HG02759 (cell line): ENCODE measurements at regions not wholly inside any gene's neighbourhood (a gene's known extent, or its start where the extent isn't known, plus 50 kb on each side); places are given as distances from the start of the nearest gene placed in this dataset.

Source experiments
- ATAC-seq: cut with Tn5 transposase; IDR thresholded peaks from one replicate; pipeline ENCODE4 v1.9.1; 2021; ENCODE audit warnings: mild to moderate bottlenecking, moderate library complexity; ENCODE audit not compliant: unreplicated experiment

DNA sequence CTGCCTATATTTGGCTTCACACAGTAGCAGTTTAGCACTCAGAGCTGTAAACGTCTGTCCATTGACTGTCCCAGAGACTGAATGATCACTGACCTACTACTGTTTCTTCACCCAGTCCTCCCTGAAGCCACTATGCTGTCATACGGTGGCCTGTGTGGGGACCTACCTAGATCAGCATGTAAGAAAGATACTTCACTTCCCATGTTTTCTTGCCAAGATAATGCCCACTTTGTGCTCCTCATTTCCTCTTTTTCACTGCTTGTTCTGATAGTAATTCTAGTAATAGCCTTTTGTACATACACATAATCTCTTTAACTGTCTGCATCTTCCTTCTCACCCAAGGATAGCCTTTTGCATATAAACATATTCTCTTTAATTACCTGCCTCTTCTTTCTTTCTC is 109.9 kb upstream of the TIAM2 start:
- ATAC-seq: no peak

DNA sequence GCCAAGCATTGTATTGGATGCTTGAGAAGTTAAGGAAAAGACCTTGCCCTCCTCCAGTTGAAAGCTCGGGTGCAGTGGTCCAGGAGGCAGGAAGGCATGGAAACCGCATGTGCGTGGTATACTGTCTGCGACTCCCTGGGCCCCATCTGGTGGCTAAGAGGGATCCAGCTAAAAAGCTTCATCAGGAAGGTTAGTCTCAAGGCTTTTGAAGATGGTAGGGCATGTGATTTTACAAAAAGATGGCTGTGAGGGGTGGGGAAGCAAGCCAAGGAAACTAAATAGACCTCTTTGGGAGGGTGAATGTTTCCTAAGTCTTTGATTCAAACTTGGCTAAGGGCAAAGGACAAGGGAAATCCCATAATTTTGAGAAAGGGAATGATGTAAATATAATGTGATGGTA is 109.1 kb upstream of the TIAM2 start:
- ATAC-seq: no peak

DNA sequence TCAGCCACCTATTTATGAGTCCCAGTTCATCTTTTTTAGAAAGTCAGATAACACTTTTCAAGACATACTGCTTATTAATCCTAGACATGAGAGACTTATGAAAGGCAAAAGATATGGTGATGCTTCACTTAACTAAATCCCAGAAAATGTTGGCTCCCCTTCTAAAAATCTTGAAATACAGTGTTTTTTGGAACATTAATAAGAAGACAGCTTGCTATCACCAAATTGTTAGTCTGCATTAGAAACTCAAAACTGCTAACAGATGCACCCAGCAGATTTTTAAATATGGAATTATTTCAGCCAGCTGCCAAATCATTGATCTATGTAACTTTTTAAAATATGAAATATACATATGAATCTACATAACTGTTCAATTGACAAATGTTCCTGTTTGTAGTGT is 108.6 kb upstream of the TIAM2 start:
- no peak for ATAC-seq

DNA sequence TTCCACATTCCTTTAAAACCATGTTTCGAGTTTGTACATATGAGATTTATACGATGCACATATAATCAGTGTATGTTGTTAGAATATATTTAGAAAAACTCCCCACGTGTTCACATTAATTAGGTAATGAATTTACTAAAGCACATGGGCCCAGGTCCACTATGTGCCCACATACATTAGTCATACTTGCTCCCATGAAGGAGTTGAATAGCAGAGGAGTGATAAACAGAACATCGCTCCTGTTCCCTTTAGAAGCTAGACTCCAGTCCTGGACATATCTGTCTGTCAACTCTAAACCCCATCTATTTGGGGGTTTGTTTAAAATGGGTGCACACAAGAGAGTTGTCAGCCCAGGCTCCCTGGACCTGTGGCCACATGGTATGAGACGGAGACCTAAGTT is 108.1 kb upstream of the TIAM2 start:
- ATAC-seq: no peak

DNA sequence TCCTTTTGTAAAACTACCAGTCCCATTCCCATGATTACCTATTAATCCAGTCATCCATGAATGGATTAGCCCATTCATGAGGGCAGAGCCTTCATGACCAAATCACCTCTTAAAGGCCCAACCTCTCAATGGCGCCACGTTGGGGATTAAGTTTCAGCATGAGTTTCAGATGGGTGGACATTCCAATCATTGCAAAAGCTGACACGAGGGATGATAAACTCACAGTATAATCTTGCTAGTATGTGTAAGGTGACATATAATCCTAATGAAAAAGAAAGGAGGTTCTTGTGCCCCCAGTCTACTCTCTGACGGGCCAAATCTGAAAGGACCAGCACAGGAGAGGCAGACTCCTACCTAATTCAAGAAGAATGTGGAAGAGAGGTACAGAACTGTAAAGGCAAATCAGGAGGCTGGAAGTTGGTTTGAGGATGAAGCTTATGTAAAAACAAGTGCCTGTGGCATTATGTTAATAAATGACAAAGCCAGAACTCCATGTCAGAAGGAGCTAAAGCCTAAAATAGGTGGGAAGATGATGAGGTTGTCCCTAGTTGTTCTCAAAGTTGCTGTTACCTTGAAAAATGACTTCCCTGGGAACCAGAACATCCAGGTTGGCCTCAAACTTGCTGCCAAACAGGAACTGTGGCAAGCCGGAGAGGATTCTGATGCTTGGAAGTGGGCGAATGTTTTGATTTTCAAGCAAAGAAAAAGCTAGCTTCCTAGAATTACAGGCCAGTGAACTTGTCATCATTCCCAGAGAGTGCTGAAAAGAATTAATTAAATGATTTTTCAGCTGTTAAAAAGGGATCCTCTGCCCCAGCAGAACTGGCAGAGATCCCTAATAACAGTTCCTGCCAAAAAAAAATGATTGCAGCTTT is 106.5 kb upstream of the TIAM2 start:
- no peak for ATAC-seq

DNA sequence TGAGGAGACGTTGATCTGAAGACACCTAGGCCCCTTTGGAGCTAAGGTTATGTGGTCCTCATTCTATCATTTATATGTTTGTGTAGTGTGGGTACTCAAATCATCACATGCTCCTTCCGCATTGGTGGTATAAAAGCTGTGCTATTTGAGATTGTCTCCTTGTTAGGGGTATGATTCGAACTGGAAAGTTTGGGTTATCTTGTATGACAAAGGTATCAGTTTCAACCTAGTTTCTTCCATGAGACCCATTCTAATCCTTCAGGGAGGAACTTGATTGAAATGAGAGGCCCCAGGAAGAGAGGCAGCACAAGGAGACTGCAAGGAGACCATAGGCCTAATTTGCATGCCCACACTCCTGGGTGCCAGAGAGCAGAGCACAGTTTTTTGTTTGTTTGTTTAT is 104.2 kb upstream of the TIAM2 start:
- no peak for ATAC-seq

DNA sequence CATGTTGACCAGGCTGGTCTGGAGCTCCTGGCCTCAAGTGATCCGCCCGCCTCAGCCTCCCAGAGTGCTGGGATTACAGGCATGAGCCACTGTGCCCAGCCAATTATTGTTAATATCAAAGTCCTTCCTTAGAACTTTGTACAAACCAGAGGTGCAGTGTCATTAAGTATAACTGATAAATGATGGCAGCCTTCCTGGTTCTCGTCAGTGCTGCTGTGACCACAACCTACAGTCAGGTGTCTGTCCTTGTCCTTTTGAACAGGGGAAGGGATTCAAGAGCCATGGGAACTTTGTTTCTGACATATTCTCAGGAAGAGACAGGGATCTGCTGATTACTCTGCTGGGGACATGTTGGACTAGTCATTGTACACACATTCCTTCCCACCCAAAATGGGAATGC is 103.2 kb upstream of the TIAM2 start:
- ATAC-seq: no peak

DNA sequence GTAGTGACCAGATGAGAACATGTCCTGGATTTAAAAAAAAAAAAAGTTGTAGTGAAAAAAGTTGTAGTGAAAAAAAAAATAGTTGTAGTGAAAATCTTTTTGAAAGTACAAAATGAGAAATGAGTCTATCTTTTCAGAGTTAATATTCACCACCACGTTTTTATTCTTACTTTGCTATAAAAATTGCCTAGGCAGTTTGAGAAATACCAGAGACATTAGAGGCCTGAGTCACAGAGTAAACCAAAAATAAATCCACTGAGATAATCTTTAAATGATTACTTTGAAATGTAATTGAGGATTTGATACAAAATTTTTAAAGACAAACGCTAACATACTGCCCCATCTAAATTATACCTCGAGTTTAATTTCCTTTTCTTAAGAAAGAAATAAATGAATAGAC is 101.2 kb upstream of the TIAM2 start:
- no peak for ATAC-seq

DNA sequence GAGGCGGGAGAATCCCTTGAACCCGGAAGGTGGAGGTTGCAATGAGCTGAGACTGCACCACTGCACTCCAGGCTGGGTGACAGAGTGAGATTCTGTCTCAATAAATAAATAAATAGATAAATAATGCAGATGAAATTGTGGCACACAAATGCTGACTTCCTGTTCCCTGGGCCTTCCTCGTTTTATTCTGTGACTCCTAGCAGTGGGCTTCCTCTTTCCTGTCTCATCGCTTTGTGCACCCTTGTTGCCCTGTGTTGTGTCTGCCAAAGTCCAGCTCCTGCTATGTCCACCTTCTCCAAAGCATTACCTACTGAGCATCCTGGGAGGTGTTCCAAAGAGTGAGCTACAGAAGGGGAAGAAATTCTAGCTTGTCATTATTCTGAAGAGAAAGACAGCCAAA is 100.2 kb upstream of the TIAM2 start:
- no peak for ATAC-seq

DNA sequence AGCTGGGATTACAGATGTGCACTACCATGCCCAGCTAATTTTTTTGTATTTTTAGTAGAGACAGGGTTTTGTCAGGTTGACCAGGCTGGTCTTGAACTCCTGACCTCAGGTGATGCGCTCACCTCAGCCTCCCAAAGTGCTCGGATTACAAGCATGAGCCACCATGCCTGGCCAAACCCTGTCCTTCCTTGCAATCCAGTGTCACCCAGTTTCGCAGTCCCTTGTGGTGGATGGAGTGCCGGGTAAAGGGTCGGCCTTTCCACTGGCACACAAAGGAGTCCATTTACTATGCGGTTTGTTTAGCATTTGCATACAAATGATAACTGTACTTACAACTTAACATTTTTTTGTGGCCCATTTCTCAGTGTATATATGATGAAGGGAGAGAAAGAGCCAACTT is 99.3 kb upstream of the TIAM2 start:
- no peak for ATAC-seq

DNA sequence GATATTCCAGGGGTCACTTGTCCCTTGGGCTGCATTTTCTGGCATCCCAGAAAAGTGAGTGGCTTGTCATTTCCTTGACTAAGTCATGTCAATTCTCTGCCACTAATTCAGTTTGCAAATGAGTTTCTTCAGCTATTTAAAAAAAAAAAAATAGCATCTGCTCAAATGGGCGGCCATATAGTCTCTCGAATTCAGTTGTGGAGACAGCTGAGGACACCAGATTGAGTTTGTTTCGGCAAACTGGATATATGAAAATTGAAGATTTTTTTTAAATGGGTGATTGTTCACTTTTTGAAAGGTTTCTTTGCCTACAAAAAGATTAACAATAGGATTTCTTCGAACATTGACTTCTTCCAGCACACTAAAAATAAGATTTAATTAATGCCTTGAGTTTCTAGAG is 96.3 kb upstream of the TIAM2 start:
- no peak for ATAC-seq

DNA sequence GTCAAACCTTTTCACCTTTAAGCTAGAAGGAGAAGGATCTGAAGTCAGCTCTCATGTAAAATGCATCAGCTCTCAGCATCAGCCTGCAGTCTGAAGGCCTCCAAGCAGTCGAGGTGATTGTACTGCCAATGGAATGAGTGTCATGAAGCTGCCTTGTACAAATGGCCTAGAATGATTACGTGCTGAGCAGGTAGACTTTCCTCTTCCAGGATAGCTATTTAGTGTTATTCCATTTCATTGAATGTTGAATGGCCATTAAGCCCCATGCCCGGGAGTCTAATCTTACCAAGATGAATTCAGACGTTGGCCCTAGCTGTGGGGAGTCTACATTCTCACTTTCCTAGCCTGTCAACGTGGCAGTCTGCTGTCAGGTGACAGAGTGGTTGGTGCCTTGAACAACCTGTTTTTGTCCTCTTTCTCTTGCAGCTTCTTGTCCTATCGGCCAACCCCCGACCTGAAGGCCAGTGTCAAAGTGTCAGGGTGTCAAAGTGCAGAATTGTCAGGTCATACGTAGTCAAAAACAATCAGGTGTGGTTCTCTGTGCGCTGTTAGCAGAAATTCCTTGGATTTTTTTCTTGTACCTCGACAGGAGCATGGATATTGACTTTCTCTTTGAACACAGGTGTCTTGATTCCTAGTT is 95.2 kb upstream of the TIAM2 start:
- ATAC-seq: no peak

DNA sequence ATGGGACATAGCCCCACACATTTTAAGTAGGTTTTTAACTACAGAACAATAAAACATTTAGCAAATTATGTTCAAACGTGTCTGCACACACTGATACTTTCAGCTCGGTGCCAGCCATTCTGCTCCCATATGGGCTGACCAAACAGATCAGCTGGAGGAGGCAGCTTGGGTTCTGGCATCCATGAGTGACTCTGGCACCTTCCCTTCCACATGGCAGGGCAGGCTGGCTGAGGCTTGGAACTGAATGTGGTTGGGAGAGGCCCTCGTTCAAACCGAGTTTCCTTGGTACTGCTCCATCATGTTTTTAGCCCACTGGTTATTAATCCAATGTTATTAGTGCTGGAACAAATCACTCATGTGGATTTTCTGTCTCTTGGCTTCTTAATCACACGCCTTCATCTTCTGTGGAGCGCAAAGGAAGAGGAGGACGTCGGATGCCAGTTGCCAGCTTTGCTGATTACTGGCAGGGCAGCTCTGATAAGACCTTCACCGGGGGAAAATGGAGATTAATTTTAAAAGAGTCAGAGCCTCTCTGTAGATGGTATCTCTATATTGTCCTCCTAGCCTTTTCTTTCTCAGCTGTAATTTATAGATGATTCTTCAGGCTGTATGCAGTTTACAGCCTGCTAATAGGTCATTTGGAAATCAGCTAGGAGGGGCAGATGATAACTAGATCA is 93.1 kb upstream of the TIAM2 start:
- no peak for ATAC-seq

DNA sequence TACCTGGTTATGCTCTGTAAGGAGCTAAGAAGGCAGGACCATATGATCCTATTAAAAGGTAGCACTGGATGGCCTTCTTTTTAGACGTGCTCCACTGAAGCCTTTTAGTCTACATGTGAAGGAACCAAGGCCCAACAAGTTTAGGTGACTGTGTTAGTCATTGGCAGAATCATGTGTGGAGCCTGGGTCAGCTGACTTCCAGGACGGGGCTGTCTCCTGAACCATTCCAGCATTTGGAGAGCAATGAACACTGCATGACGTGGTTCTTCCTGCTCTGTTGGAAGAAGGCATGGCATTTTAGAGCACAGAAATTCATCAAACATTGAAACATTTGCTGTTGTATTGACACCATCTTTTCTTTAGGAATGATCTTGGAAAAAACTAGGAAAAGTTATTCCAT is 87.8 kb upstream of the TIAM2 start:
- ATAC-seq: no peak

DNA sequence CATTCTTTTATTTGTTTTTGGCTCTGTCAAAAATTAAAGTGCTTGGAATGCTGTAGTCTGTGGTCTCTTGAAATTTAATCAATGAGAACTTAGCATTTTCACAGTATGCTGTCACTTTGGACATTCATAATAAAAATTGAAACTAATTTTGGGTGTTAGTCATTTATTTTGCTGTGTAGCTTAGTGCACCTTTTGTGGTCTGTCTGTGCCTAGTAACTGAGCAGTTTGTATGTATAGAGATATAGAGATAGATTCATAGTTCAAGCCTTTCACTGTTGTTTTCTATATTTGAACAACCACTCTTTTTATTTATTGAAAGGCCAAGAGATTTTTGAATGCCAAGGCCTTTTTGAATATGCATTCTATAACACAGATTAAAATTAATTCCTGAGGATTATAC is 86.4 kb upstream of the TIAM2 start:
- ATAC-seq: no peak

DNA sequence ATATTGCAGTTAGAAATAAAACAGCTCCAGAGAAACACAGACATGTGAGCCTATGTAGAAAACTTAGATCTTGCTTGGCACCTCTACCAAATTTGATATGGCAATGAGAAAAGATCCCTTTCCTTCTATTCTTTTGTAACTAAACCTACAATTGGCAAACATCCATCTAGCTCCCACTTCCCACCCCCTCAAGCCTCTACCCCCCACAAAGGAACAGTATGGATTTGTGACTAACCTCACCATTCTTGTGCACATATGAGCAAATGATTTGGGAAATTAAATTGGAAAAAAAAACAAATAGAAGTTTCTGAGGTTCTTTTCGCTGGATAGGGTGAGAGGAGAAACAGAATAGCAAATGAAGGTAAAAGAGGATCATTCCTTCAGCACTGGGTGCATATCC is 85.8 kb upstream of the TIAM2 start:
- ATAC-seq: no peak

DNA sequence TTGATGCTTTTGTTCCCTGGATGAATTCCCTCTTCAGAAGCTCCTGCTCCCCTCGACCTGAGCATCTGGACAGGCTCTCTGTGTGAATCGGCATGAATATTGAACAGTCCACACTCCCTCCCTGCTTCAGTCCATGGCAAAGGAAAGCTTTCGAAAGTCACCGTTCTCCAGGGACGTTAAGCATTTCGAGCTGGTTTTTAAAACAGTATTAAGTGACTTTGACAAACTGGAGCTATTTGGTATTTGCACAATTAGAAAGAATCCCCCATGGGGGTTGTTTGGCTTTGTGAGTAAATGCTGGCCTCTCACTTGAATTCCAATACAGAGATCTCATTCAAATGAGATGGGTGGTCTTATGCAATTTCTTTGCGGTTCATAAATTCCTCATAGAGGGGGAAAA is 85.3 kb upstream of the TIAM2 start:
- ATAC-seq: no peak

DNA sequence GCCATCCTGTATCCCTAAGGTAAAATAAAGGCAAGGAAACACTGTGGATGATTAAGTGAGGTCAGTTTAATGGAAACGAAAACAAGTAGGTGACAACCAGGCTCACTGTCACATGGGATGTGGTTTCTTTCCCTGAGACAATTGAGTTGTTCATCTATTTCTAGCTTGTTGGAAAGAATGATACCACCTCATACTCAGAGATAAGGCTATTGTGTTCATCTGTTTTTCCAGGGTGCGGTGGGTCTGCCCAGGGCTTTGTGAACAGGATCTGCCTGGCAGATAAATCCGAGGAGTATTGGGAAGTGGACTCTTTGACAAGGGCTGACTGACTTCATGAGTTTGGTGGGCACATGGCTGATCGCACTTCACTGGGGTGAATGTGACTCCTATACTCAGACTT is 80.8 kb upstream of the TIAM2 start:
- ATAC-seq: no peak

DNA sequence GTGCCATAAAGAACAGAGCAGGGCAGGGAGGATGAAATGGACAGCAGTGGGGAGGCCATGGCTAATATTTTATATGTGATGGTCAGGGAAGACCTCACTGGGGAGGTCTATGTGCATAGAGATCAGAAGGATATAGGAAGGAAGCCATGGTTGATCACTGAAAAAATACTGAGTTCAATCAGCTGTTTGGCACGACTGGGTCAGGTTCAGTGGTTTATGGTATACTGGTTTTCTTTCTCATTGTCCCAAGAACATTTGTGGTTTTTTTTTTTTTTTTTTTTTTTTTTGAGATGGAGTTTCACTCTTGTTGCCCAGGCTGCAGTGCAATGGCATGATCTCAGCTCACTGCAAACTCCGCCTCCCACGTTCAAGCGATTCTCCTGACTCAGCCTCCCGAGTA is 78.3 kb upstream of the TIAM2 start:
- no peak for ATAC-seq

DNA sequence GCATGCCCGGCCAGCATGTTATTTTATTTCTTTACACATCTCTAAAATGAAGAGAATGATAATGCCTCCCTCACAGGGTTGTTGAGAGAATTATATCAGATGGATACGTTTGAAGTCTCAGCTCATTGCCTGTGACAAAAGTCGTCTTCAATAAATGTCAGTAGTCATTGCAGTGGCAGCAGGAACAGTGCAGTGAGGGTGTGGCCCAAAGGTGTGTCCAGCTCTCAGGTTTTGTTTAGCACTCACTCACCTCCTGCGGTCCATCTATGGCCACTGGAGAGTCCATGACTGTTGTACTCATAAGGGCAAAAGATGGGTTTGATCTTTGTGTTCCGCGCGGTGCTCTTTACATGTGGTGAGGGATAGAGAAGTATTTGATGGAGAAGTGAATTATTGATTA is 77.2 kb upstream of the TIAM2 start:
- ATAC-seq: no peak

DNA sequence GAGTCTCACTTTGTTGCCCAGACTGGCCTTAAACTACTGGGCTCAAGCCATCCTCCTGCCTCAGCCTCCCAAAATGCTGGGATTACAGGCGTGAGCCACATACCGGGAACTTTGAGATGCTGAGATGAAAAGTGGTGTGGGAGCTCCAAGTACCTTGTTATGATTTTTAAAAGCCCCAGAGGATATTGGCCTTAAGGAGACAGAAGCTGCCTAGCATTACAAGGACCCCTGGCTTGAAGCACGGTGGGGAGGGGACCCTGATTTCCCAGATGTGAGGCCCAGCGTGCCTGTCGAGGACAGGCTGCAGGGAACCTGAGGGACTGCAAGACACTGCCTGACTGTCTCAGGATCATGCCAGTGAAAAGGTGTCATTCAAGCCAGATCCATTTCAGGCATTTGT is 75.3 kb upstream of the TIAM2 start:
- no peak for ATAC-seq

DNA sequence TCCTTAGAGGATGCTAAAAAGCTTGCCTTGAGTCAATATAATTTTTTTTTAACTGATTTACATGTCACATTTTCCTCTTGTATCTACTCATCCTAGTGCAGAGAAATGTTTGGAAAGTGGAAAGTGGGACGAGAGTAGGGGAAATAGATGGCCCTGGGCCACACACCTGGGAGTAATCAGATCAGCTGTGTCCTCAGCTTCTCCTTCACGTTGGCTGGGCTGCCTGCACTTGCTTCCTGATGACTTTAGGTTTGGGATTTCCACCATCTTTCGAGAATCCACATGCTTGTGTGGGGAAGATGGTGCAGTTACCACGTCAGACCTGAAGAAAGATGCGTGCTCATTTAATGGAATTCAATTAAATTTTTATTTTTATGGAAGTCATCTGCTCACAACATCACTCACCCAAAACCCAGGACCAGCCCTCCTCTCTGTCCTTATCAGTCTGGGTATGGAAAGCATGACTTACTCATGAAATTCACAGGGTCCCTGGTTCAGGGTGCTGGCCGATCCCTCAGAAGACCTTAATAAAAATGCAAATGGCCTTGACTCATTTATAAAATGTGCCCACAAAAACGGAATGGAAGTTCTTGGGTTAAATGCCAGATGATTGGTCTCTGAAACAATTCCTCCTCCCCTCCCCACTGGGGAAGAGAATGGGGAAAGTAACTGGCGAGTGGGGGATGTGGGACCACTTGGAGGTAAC is 74.5 kb upstream of the TIAM2 start:
- ATAC-seq: no peak
